GM23338 (cell line): ENCODE measurements at regions not wholly inside any gene's neighbourhood (a gene's known extent, or its start where the extent isn't known, plus 50 kb on each side); places are given as distances from the start of the nearest gene placed in this dataset.

Experiments
- ATAC-seq: fragments of 200-7000 bp; cut with Tn5 transposase; 3 replicates; pipeline ENCODE4 v1.9.1; 2020
- DNase-seq: peaks from one replicate; pipeline ENCODE4 v3.0.0-alpha.2; 2015; ENCODE audit warnings: low spot score
- H2AFZ ChIP-seq: fragments of 200-600 bp; sonication (generic); 2 replicates; pipeline ENCODE4 v1.8.0; 2016; ENCODE audit warnings: antibody characterized with exemption, mild to moderate bottlenecking, moderate library complexity
- H3F3A ChIP-seq: fragments of 200-600 bp; sonication (generic); replicated peaks from 2 replicates; pipeline ENCODE4 v1.8.0; 2017; ENCODE audit warnings: antibody characterized with exemption, mixed run types, low read depth
- H3K27ac ChIP-seq: fragments of 200-600 bp; sonication (generic); 2 replicates; pipeline ENCODE4 v1.6.1; 2016; ENCODE audit warnings: low read depth
- H3K27me3 ChIP-seq: fragments of 200-600 bp; sonication (generic); 2 replicates; pipeline ENCODE4 v1.8.0; 2016; ENCODE audit warnings: mild to moderate bottlenecking, mixed run types, moderate library complexity; ENCODE audit not compliant: insufficient read depth
- H3K36me3 ChIP-seq: fragments of 200-600 bp; sonication (generic); 2 replicates; pipeline ENCODE4 v1.8.0; 2016; ENCODE audit warnings: mild to moderate bottlenecking; ENCODE audit not compliant: insufficient read depth
- H3K4me1 ChIP-seq: fragments of 200-600 bp; sonication (generic); 2 replicates; pipeline ENCODE4 v1.8.0; 2016; ENCODE audit warnings: mild to moderate bottlenecking, moderate library complexity; ENCODE audit not compliant: insufficient read depth
- H3K4me2 ChIP-seq: fragments of 200-600 bp; sonication (generic); 2 replicates; pipeline ENCODE4 v1.7.1; 2017; ENCODE audit warnings: mixed run types
- H3K4me3 ChIP-seq: fragments of 200-600 bp; sonication (generic); 2 replicates; pipeline ENCODE4 v1.6.1; 2016; ENCODE audit warnings: mixed run types
- H3K79me2 ChIP-seq: fragments of 200-600 bp; sonication (generic); replicated peaks from 2 replicates; pipeline ENCODE4 v1.8.0; 2017; ENCODE audit warnings: mild to moderate bottlenecking; ENCODE audit not compliant: insufficient read depth
- H3K9me2 ChIP-seq: fragments of 200-600 bp; sonication (generic); 2 replicates; pipeline ENCODE4 v1.8.0; 2017; ENCODE audit not compliant: insufficient read depth
- H4K20me1 ChIP-seq: fragments of 200-600 bp; sonication (generic); replicated peaks from 2 replicates; pipeline ENCODE4 v1.8.0; 2017; ENCODE audit warnings: mild to moderate bottlenecking; ENCODE audit not compliant: insufficient read depth
- H3K27ac Mint-ChIP-seq: 2 replicates; pipeline ENCODE4 v1.8.0; 2020; ENCODE audit warnings: inconsistent platforms, mild to moderate bottlenecking, moderate library complexity, mixed read lengths
- H3K27me3 Mint-ChIP-seq: 3 replicates; pipeline ENCODE4 v1.8.0; 2022; ENCODE audit warnings: low read depth, mild to moderate bottlenecking, moderate library complexity, mixed read lengths, inconsistent platforms; ENCODE audit not compliant: insufficient read depth, poor library complexity
- H3K36me3 Mint-ChIP-seq: 3 replicates; pipeline ENCODE4 v1.8.0; 2021; ENCODE audit warnings: low read depth, mild to moderate bottlenecking, inconsistent platforms, moderate library complexity, mixed read lengths
- H3K4me1 Mint-ChIP-seq: 3 replicates; pipeline ENCODE4 v1.8.0; 2020; ENCODE audit warnings: mild to moderate bottlenecking, inconsistent platforms, mixed read lengths
- H3K4me3 Mint-ChIP-seq: 3 replicates; pipeline ENCODE4 v1.8.0; 2021; ENCODE audit warnings: moderate library complexity, mild to moderate bottlenecking, inconsistent platforms, mixed read lengths
- H3K9me3 Mint-ChIP-seq: 3 replicates; pipeline ENCODE4 v1.8.0; 2020; ENCODE audit warnings: moderate library complexity, mild to moderate bottlenecking, inconsistent platforms, mixed read lengths
- CREB1 ChIP-seq: fragments of 250-450 bp; sonication (Bioruptor Pico); IDR thresholded peaks from 2 replicates; pipeline ENCODE4 v1.5.0; 2020; ENCODE audit warnings: low read depth, mild to moderate bottlenecking, moderate library complexity
- CTCF ChIP-seq, 2 experiments: fragments of 200-600 bp in 1 of 2; sonication (generic) in 1 of 2; conservative IDR thresholded peaks; 2 replicates each; pipeline versions ENCODE4 v1.5.1 to v1.6.1; 2016 to 2017; ENCODE audit warnings: antibody characterized with exemption in 2 of 2, low read depth in 2 of 2, mild to moderate bottlenecking in 2 of 2, moderate library complexity in 1 of 2
- ETS1 ChIP-seq: IDR thresholded peaks from 2 replicates; pipeline ENCODE4 v1.6.1; 2016; ENCODE audit warnings: antibody characterized with exemption
- EZH2 ChIP-seq: fragments of 200-600 bp; sonication (generic); IDR thresholded peaks from one replicate; pipeline ENCODE4 v1.8.0; 2017; ENCODE audit warnings: antibody characterized with exemption, mild to moderate bottlenecking, low read depth; ENCODE audit not compliant: unreplicated experiment
- EZH2phosphoT487 ChIP-seq: fragments of 200-600 bp; sonication (generic); IDR thresholded peaks from one replicate; pipeline ENCODE4 v1.8.1; 2018; ENCODE audit warnings: antibody characterized with exemption; ENCODE audit not compliant: unreplicated experiment
- JUNB ChIP-seq: IDR thresholded peaks from one replicate; pipeline ENCODE4 v1.6.1; 2016; ENCODE audit warnings: antibody characterized with exemption; ENCODE audit not compliant: unreplicated experiment
- NANOG ChIP-seq: IDR thresholded peaks from 2 replicates; pipeline ENCODE4 v1.6.1; 2016; ENCODE audit warnings: antibody characterized with exemption, borderline replicate concordance
- POLR2AphosphoS5 ChIP-seq: IDR thresholded peaks from 2 replicates; pipeline ENCODE4 v1.6.1; 2016; ENCODE audit warnings: antibody characterized with exemption, low read depth
- REST ChIP-seq: IDR thresholded peaks from one replicate; pipeline ENCODE4 v1.6.1; 2018; ENCODE audit warnings: antibody characterized with exemption; ENCODE audit not compliant: unreplicated experiment
- STAT1 ChIP-seq: IDR thresholded peaks from one replicate; pipeline ENCODE4 v1.6.1; 2016; ENCODE audit warnings: antibody characterized with exemption; ENCODE audit not compliant: unreplicated experiment
- ZNF114 ChIP-seq: fragments of 250-450 bp; sonication (Bioruptor Pico); IDR thresholded peaks from 2 replicates; pipeline ENCODE4 v1.5.0; 2020; ENCODE audit warnings: mild to moderate bottlenecking, moderate library complexity
- ZNF331 ChIP-seq: fragments of 250-450 bp; sonication (Bioruptor Pico); IDR thresholded peaks from 2 replicates; pipeline ENCODE4 v1.5.0; 2020; ENCODE audit warnings: low read depth, mild to moderate bottlenecking, moderate library complexity
- ZNF462 ChIP-seq: fragments of 250-450 bp; sonication (Bioruptor Pico); IDR thresholded peaks from 2 replicates; pipeline ENCODE4 v1.5.0; 2020; ENCODE audit warnings: mild to moderate bottlenecking, moderate library complexity

- DNase-seq (no peak), ATAC-seq (no peak)
- Histone ChIP-seq H3K36me3 (no peaks in the 10 kb centered on the region), H3K4me2 (no peak overlapping the region), H3K79me2 (no peaks in the 10 kb centered on the region), H3K4me1 (no peaks in the 10 kb centered on the region), H3K9me2 (peaks cover 31% of the 10 kb centered on the region), H3K27ac (no peak overlapping the region), H3K27me3 (no peaks in the 10 kb centered on the region), H4K20me1 (no peaks in the 10 kb centered on the region), H3K4me3 (no peak overlapping the region), H3F3A (no peaks in the 10 kb centered on the region), H2AFZ (no peak overlapping the region)
- H3K4me1 Mint-ChIP-seq: no peaks in the 10 kb centered on the region
- H3K9me3 Mint-ChIP-seq: no peaks in the 10 kb centered on the region; the same call in none of the 3 replicates
- TF ChIP-seq POLR2AphosphoS5: no peak
- no peak for TF ChIP-seq JUNB
- TF ChIP-seq ZNF114 (CRISPR knock-in tag): no peak
- TF ChIP-seq NANOG: no peak
- TF ChIP-seq CREB1 (CRISPR knock-in tag): no peak
- TF ChIP-seq STAT1: no peak
- TF ChIP-seq CTCF (conservative IDR thresholded peaks at IDR 0.05; ENCODE audit: low read depth in 2 of 2): no peak
- no peak for TF ChIP-seq ETS1
- no peak for TF ChIP-seq EZH2
- TF ChIP-seq EZH2phosphoT487: no peak
- TF ChIP-seq ZNF331 (CRISPR knock-in tag): no peak
- no peak for TF ChIP-seq ZNF462 (CRISPR knock-in tag)
- TF ChIP-seq REST: no peak
- H3K27me3 Mint-ChIP-seq: no peaks in the 10 kb centered on the region
- H3K27ac Mint-ChIP-seq: no peak overlapping the region
- H3K4me3 Mint-ChIP-seq: no peak overlapping the region
- H3K36me3 Mint-ChIP-seq: peaks cover 10% of the 10 kb centered on the region; the same call in 2 of the 3 replicates
These were observed 1064.0 kb upstream of the PCDH10 start for GRCh38 chr4:132085105-132085504.
